Osteoblast (primary cell): ENCODE measurements at regions not wholly inside any gene's neighbourhood (a gene's known extent, or its start where the extent isn't known, plus 50 kb on each side); places are given as distances from the start of the nearest gene placed in this dataset.

Experiments
- DNase-seq: peaks from one replicate; pipeline ENCODE4 v3.0.0; 2011; ENCODE audit warnings: low spot score, mixed read lengths; ENCODE audit not compliant: insufficient read length; ENCODE audit errors: missing footprints
- H2AFZ ChIP-seq: 2 replicates; pipeline ENCODE4 v1.6.0; 2011; ENCODE audit warnings: mild to moderate bottlenecking, low read length
- H3K27ac ChIP-seq: 2 replicates; pipeline ENCODE4 v1.5.1; 2011; ENCODE audit warnings: mild to moderate bottlenecking, low read depth, low read length, moderate library complexity
- H3K27me3 ChIP-seq: 2 replicates; pipeline ENCODE4 v1.6.0; 2012; ENCODE audit warnings: mild to moderate bottlenecking, control low read depth, inconsistent platforms, low read length, moderate library complexity; ENCODE audit not compliant: insufficient read depth
- H3K36me3 ChIP-seq: 2 replicates; pipeline ENCODE4 v1.5.1; 2011; ENCODE audit warnings: mild to moderate bottlenecking, low read length, control low read depth, moderate library complexity; ENCODE audit not compliant: insufficient read depth
- H3K4me1 ChIP-seq: 2 replicates; pipeline ENCODE4 v1.5.1; 2011; ENCODE audit warnings: mild to moderate bottlenecking, low read length, control low read depth, moderate library complexity; ENCODE audit not compliant: insufficient read depth
- H3K4me2 ChIP-seq: 2 replicates; pipeline ENCODE4 v1.6.0; 2011; ENCODE audit warnings: mild to moderate bottlenecking, low read length; ENCODE audit not compliant: insufficient read depth
- H3K4me3 ChIP-seq: fragments of 200-600 bp; sonication (generic); 3 replicates; pipeline ENCODE4 v1.5.1; 2012; ENCODE audit warnings: mild to moderate bottlenecking, low read length, inconsistent platforms; ENCODE audit not compliant: insufficient read depth
- H3K79me2 ChIP-seq: 2 replicates; pipeline ENCODE4 v1.6.0; 2012; ENCODE audit warnings: mild to moderate bottlenecking, low read length, control low read depth, inconsistent platforms; ENCODE audit not compliant: insufficient read depth
- H3K9me3 ChIP-seq: 2 replicates; pipeline ENCODE4 v1.5.1; 2011; ENCODE audit warnings: low read depth, low read length, control low read depth
- H4K20me1 ChIP-seq: 2 replicates; pipeline ENCODE4 v1.6.0; 2012; ENCODE audit warnings: mild to moderate bottlenecking, low read length, control low read depth; ENCODE audit not compliant: insufficient read depth
- CTCF ChIP-seq: IDR thresholded peaks from 2 replicates; pipeline ENCODE4 v1.5.1; 2011; ENCODE audit warnings: mild to moderate bottlenecking, low read depth, low read length, moderate library complexity; ENCODE audit errors: extremely low read depth

- Histone ChIP-seq H3K27me3 (no peaks in the 10 kb centered on the region), H3K79me2 (no peaks in the 10 kb centered on the region), H3K4me1 (no peaks in the 10 kb centered on the region), H3K9me3 (no peaks in the 10 kb centered on the region), H3K4me3 (no peak overlapping the region), H3K36me3 (no peaks in the 10 kb centered on the region), H3K27ac (no peak overlapping the region), H2AFZ (no peak overlapping the region), H4K20me1 (no peaks in the 10 kb centered on the region), H3K4me2 (no peak overlapping the region)
- no peak for DNase-seq
- TF ChIP-seq CTCF: no peak
Observed at GRCh38 chr17:34484193-34484733, 95.1 kb upstream of the TMEM132E start.

GRCh38 chr17:34482730-34483129, 96.7 kb upstream of the TMEM132E start:
- Histone ChIP-seq H2AFZ (no peak overlapping the region), H3K4me2 (no peak overlapping the region), H3K4me1 (no peaks in the 10 kb centered on the region), H3K4me3 (no peak overlapping the region), H3K79me2 (no peaks in the 10 kb centered on the region), H4K20me1 (no peaks in the 10 kb centered on the region), H3K36me3 (no peaks in the 10 kb centered on the region), H3K27ac (no peak overlapping the region), H3K27me3 (no peaks in the 10 kb centered on the region), H3K9me3 (no peaks in the 10 kb centered on the region)
- no peak for TF ChIP-seq CTCF
- DNase-seq: no peak

GRCh38 chr17:34481779-34482178, 97.6 kb upstream of the TMEM132E start:
- Histone ChIP-seq H3K9me3 (no peaks in the 10 kb centered on the region), H3K4me3 (no peak overlapping the region), H3K27me3 (no peaks in the 10 kb centered on the region), H3K79me2 (no peaks in the 10 kb centered on the region), H3K4me2 (no peak overlapping the region), H3K36me3 (no peaks in the 10 kb centered on the region), H3K27ac (no peak overlapping the region), H4K20me1 (no peaks in the 10 kb centered on the region), H2AFZ (no peak overlapping the region), H3K4me1 (no peaks in the 10 kb centered on the region)
- no peak for TF ChIP-seq CTCF
- no peak for DNase-seq

- no peaks in the 10 kb centered on the region for H4K20me1 ChIP-seq
- TF ChIP-seq CTCF: no peak
- H3K4me1 ChIP-seq: no peaks in the 10 kb centered on the region
Observed at GRCh38 chr17:34479371-34479770, 100.0 kb upstream of the TMEM132E start.

More at GRCh38 chr17:34479371-34479770, 100.0 kb upstream of the TMEM132E start:
- Histone ChIP-seq H3K4me3 (no peak overlapping the region), H3K27me3 (no peaks in the 10 kb centered on the region), H3K27ac (no peak overlapping the region), H3K4me2 (no peak overlapping the region), H3K79me2 (no peaks in the 10 kb centered on the region), H3K36me3 (no peaks in the 10 kb centered on the region), H2AFZ (no peak overlapping the region), H3K9me3 (no peaks in the 10 kb centered on the region)
- no peak for DNase-seq
